ENCODE measurements at regions not wholly inside any gene's neighbourhood (a gene's known extent, or its start where the extent isn't known, plus 50 kb on each side); places are given as distances from the start of the nearest gene placed in this dataset.
A peak's percentile ranks its signal among the peaks of the same experiment; 100 is the strongest.

- Histone ChIP-seq H3K9me3 (no peaks in the 10 kb centered on the region), H3K27ac (no peak overlapping the region), H3K36me3 (ENCODE audit: insufficient read depth in 1 of 2, low read depth in 1 of 2) (no peaks in the 10 kb centered on the region), H3K4me1 (no peaks in the 10 kb centered on the region), H3K4me3 (no peak overlapping the region), H3K27me3 (ENCODE audit: insufficient read depth in 3 of 3, low read length in 2 of 3) (no peaks in the 10 kb centered on the region)
- no peak for TF ChIP-seq CTCF (IDR thresholded peaks at IDR 0.05)
- intact Hi-C loops (cut with DNase I) = no loop called here
- ATAC-seq = peak in 2 of 4 donors; percentile 32 to 63
- DNase-seq = no peak
- 72 to 85% (median 76%) methylated on average over 9 of the region's 9 CpGs for WGBS, 3 donors
These were observed 665.3 kb upstream of the RAB6C start for GRCh38 chr2:129314120-129314519.

DNA sequence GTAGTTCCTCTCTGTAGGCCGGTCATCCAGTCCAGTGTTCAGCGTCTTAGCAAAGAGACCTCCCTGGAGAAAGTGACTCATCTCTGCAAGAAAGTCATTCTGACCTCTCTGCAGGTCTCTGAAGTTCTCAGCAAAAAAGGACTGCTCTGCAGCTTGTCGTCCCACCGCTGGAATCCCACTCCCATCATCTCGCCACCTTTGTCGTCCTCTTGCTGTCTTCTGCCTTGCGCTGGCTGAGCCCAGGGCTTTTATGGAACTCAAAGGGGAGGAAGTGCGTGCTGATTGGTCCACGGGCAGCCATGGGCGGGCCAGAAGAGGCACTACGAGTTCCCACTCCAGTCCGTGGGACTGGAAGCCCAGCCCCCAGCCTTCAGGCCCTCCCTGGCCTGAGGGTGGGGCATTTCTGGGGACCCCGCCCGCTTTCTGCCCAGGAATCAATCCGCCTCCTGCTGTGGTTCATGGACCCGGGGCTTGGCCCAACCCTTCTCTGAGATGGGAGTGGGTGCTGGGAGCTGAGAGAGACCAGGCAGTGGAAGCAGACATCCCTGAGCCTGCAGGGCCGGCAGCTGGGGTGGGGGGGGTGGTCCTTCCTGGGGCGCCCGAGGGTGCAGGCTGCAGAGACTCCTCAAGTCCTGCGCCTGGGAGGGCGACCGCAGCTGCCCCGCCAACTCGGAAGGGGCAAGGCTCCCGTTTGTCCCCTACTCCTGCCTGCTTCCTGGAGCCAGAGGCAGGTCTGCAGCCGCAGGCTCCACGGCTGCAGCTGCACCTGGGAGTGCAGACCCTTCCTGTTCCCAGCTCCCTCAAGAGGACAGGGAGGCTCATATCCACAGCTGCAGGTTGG lies 660.7 kb upstream of the RAB6C start:
- intact Hi-C loops (cut with DNase I) = no loop called here
- no peaks in the 10 kb centered on the region for H3K36me3 ChIP-seq (ENCODE audit: insufficient read depth in 1 of 2, low read depth in 1 of 2)
- TF ChIP-seq CTCF (IDR thresholded peaks at IDR 0.05) = no peak
- WGBS, 3 donors = 72 to 79% (median 72%) methylated on average over 27 of the region's 27 CpGs
- peak in 2 of 4 donors; percentile 70 to 75 for ATAC-seq
- no peaks in the 10 kb centered on the region for H3K9me3 ChIP-seq
- no peaks in the 10 kb centered on the region for H3K4me1 ChIP-seq
- H3K27ac ChIP-seq = no peak overlapping the region
- no peaks in the 10 kb centered on the region for H3K27me3 ChIP-seq (ENCODE audit: insufficient read depth in 3 of 3, low read length in 2 of 3)
- DNase-seq = no peak
- peak overlapping the region; percentile 19 for H3K4me3 ChIP-seq

DNA sequence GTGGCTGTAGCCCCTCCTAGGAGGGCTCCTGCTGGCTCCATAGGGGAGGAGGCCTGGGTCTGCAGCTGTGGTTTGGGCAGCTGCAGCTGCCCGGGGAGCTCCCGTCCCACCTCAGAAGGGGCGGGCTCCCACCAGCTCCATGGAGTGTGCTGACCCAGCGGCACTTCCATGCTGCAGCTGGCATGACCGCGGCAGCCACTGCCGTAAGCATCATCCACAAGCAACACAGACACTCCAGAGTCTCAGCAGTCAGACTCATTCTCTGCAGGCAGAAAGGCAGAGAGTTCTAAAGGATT lies 660.1 kb upstream of the RAB6C start:
- Histone ChIP-seq H3K4me1 (no peaks in the 10 kb centered on the region), H3K27ac (no peak overlapping the region), H3K9me3 (no peaks in the 10 kb centered on the region), H3K4me3 (no peak overlapping the region), H3K36me3 (ENCODE audit: insufficient read depth in 1 of 2, low read depth in 1 of 2) (no peaks in the 10 kb centered on the region), H3K27me3 (ENCODE audit: insufficient read depth in 3 of 3, low read length in 2 of 3) (no peaks in the 10 kb centered on the region)
- TF ChIP-seq CTCF (IDR thresholded peaks at IDR 0.05) = no peak
- no peak for DNase-seq
- 36 to 46% (median 41%) methylated on average over 7 of the region's 7 CpGs for WGBS, 3 donors
- peak in 1 of 4 donors; percentile 22 for ATAC-seq
- intact Hi-C loops (cut with DNase I) = no loop called here

- TF ChIP-seq CTCF (IDR thresholded peaks at IDR 0.05) = no peak
- no peaks in the 10 kb centered on the region for H3K27me3 ChIP-seq (ENCODE audit: insufficient read depth in 3 of 3, low read length in 2 of 3)
- no peak for DNase-seq
- intact Hi-C loops (cut with DNase I) = no loop called here
- no peak for ATAC-seq
- no peak overlapping the region for H3K4me3 ChIP-seq
- no peak overlapping the region for H3K27ac ChIP-seq
- no peaks in the 10 kb centered on the region for H3K4me1 ChIP-seq
- 92 to 96% (median 95%) methylated on average over 4 of the region's 4 CpGs for WGBS, 3 donors
- H3K9me3 ChIP-seq = no peaks in the 10 kb centered on the region
- no peaks in the 10 kb centered on the region for H3K36me3 ChIP-seq (ENCODE audit: insufficient read depth in 1 of 2, low read depth in 1 of 2)
These were observed 659.2 kb upstream of the RAB6C start for GRCh38 chr2:129320288-129320687.

DNA sequence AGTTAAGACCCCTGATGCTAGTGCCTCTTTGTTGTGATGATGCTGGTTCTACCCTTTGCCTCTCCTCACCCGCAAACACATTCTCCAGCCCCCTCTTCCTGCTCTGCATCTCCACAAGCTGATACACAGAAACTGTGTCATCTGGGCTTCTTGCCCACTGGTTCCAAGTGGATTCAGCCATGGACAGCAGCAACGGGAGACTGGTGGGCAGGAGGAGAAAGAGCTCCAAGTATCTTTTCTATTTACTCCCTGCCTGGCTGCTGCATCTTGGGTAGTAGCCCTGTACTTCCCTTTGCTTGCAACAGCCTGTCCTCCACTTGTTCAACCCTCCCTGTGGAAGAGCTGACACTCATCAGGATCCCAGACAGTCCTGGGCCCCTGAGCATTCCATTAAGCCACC lies 655.1 kb upstream of the RAB6C start:
- Histone ChIP-seq H3K27ac (no peak overlapping the region), H3K4me1 (no peaks in the 10 kb centered on the region), H3K27me3 (ENCODE audit: insufficient read depth in 3 of 3, low read length in 2 of 3) (no peaks in the 10 kb centered on the region), H3K9me3 (no peaks in the 10 kb centered on the region), H3K4me3 (no peak overlapping the region), H3K36me3 (ENCODE audit: insufficient read depth in 1 of 2, low read depth in 1 of 2) (no peaks in the 10 kb centered on the region)
- ATAC-seq = no peak
- DNase-seq = no peak
- intact Hi-C loops (cut with DNase I) = no loop called here
- WGBS, 3 donors = 58 to 73% (median 58%) methylated on average over 2 of the region's 2 CpGs
- no peak for TF ChIP-seq CTCF (IDR thresholded peaks at IDR 0.05)

Data from psoas muscle (tissue), 7 donors.